HCT116 (cell line): ENCODE measurements at regions not wholly inside any gene's neighbourhood (a gene's known extent, or its start where the extent isn't known, plus 50 kb on each side); places are given as distances from the start of the nearest gene placed in this dataset.

Experiments
- ATAC-seq: fragments of 200-7000 bp; cut with Tn5 transposase; 2 replicates; pipeline ENCODE4 v1.9.1; 2020; ENCODE audit warnings: mild to moderate bottlenecking, moderate library complexity
- BruUV-seq: library from RNA; stranded (reverse); fragments of 400-500 nt; replicated peaks from 2 replicates; lab custom pipeline; 2021; lab: Mats Ljungman, UMichigan
- CTCF ChIA-PET: fragments of 300-600 bp; sonication (Branson Sonifier 250); formaldehyde crosslinking; loops from one replicate; lab custom pipeline; 2021; ENCODE audit warnings: antibody characterized with exemption; lab: Charles Lee
- POLR2A ChIA-PET: fragments of 300-600, 350-600 bp; sonication (Branson Sonifier 250); formaldehyde crosslinking; loops from one replicate; lab custom pipeline; 2021; ENCODE audit warnings: antibody characterized with exemption; lab: Charles Lee
- RAD21 ChIA-PET, 2 experiments: fragments of 300-600 bp; sonication (Branson Sonifier 250); formaldehyde crosslinking; loops; one replicate each; lab custom pipeline; 2023; ENCODE audit warnings: low total read pairs in 2 of 2; ENCODE audit not compliant: uncharacterized antibody in 2 of 2, unreplicated experiment in 2 of 2, low non-redundant PET in 1 of 2; lab: Charles Lee
- DNase-seq: peaks from one replicate; pipeline ENCODE4 v3.0.0-alpha.2; 2010; ENCODE audit warnings: low read depth, low spot score
- H2AFZ ChIP-seq: fragments of 200-600 bp; shearing (Covaris generic), sonication (generic); 2 replicates; pipeline ENCODE4 v1.6.1; 2017; ENCODE audit warnings: low read depth, mixed run types, mixed read lengths, antibody characterized with exemption, low read length; ENCODE audit not compliant: poor library complexity, severe bottlenecking
- H3K27ac ChIP-seq: 2 replicates; pipeline ENCODE4 v1.5.1; 2012; ENCODE audit warnings: low read depth, low read length
- H3K27me3 ChIP-seq: fragments of 200-600 bp; sonication (generic); 2 replicates; pipeline ENCODE4 v1.6.1; 2016; ENCODE audit warnings: mixed run types, low read length, mixed read lengths; ENCODE audit not compliant: insufficient read depth
- H3K36me3 ChIP-seq, 2 experiments: fragments of 200-500 bp in 1 of 2; fragments of 200-600 bp in 1 of 2; sonication (Bioruptor generic) in 1 of 2; sonication (generic) in 1 of 2; 2 replicates each; pipeline versions ENCODE4 v1.5.1 to v1.6.1; 2014 to 2016; ENCODE audit warnings: low read length in 2 of 2, inconsistent platforms in 1 of 2, mixed read lengths in 1 of 2, mixed run types in 1 of 2; ENCODE audit not compliant: insufficient read depth in 2 of 2, control insufficient read depth in 1 of 2
- H3K4me1 ChIP-seq, 2 experiments: fragments of 200-600 bp in 1 of 2; sonication (generic) in 1 of 2; 2 replicates each; pipeline versions ENCODE4 v1.5.1 to v1.6.1; 2012 to 2017; ENCODE audit warnings: low read length in 2 of 2, inconsistent platforms in 1 of 2, mild to moderate bottlenecking in 1 of 2, mixed read lengths in 1 of 2, mixed run types in 1 of 2, moderate library complexity in 1 of 2; ENCODE audit not compliant: insufficient read depth in 2 of 2, control insufficient read depth in 1 of 2
- H3K4me2 ChIP-seq: fragments of 200-600 bp; sonication (generic); 2 replicates; pipeline ENCODE4 v1.6.1; 2017; ENCODE audit warnings: mixed run types, low read length, mixed read lengths
- H3K4me3 ChIP-seq, 2 experiments: fragments of 200-600 bp in 1 of 2; sonication (generic) in 1 of 2; replicated peaks in 1 of 2; 2 replicates each; pipeline ENCODE4 v1.5.1; 2011 to 2016; ENCODE audit warnings: low read length in 2 of 2, control low read depth in 1 of 2, low read depth in 1 of 2, mild to moderate bottlenecking in 1 of 2, mixed read lengths in 1 of 2, mixed run types in 1 of 2
- H3K79me2 ChIP-seq: fragments of 200-600 bp; sonication (generic); 2 replicates; pipeline ENCODE4 v1.6.1; 2017; ENCODE audit warnings: mild to moderate bottlenecking, mixed run types, low read length, moderate library complexity, mixed read lengths; ENCODE audit not compliant: insufficient read depth
- H3K9ac ChIP-seq: fragments of 200-600 bp; sonication (generic); 2 replicates; pipeline ENCODE4 v1.6.1; 2016; ENCODE audit warnings: low read length, mixed read lengths
- H3K9me2 ChIP-seq: fragments of 200-600 bp; sonication (generic), shearing (Covaris generic); 2 replicates; pipeline ENCODE4 v1.6.1; 2017; ENCODE audit warnings: mixed run types, mild to moderate bottlenecking, moderate library complexity; ENCODE audit not compliant: insufficient read depth
- H3K9me3 ChIP-seq, 2 experiments: fragments of 200-500 bp in 1 of 2; fragments of 200-600 bp in 1 of 2; sonication (Bioruptor generic) in 1 of 2; sonication (generic) in 1 of 2; 2 replicates each; pipeline ENCODE4 v1.6.1; 2014 to 2017; ENCODE audit warnings: low read length in 2 of 2, mixed read lengths in 2 of 2, inconsistent platforms in 1 of 2, low read depth in 1 of 2, mild to moderate bottlenecking in 1 of 2, mixed run types in 1 of 2, moderate library complexity in 1 of 2; ENCODE audit not compliant: control insufficient read depth in 1 of 2, insufficient read depth in 1 of 2
- H4K20me1 ChIP-seq: fragments of 200-600 bp; sonication (generic), shearing (Covaris generic); 2 replicates; pipeline ENCODE4 v1.6.1; 2017; ENCODE audit warnings: mixed run types, mild to moderate bottlenecking, moderate library complexity; ENCODE audit not compliant: insufficient read depth
- ATF3 ChIP-seq: IDR thresholded peaks from 2 replicates; pipeline ENCODE4 v1.6.1; 2012
- CBX3 ChIP-seq: IDR thresholded peaks from 2 replicates; pipeline ENCODE4 v1.6.1; 2012; ENCODE audit warnings: low read depth
- CEBPB ChIP-seq: IDR thresholded peaks from 2 replicates; pipeline ENCODE4 v1.6.1; 2012; ENCODE audit warnings: low read depth
- CTCF ChIP-seq, 3 experiments: fragments of 200-600 bp in 1 of 3; sonication (generic) in 1 of 3; IDR thresholded peaks in 2 of 3; conservative IDR thresholded peaks in 1 of 3; 2 replicates each; pipeline ENCODE4 v1.5.1; 2012 to 2017; ENCODE audit warnings: low read depth in 2 of 3, low read length in 2 of 3, antibody characterized with exemption in 1 of 3, borderline replicate concordance in 1 of 3, control low read depth in 1 of 3, mild to moderate bottlenecking in 1 of 3, mixed read lengths in 1 of 3, mixed run types in 1 of 3, moderate library complexity in 1 of 3; ENCODE audit not compliant: insufficient read depth in 1 of 3
- EGR1 ChIP-seq: IDR thresholded peaks from 2 replicates; pipeline ENCODE4 v1.6.1; 2012; ENCODE audit warnings: low read depth
- ELF1 ChIP-seq: IDR thresholded peaks from 2 replicates; pipeline ENCODE4 v1.6.1; 2012; ENCODE audit warnings: low read depth, borderline replicate concordance
- EZH2 ChIP-seq: fragments of 200-600 bp; sonication (generic); IDR thresholded peaks from 2 replicates; pipeline ENCODE4 v1.6.1; 2017; ENCODE audit warnings: antibody characterized with exemption, mixed run types
- EZH2phosphoT487 ChIP-seq: fragments of 200-600 bp; IDR thresholded peaks from 2 replicates; pipeline ENCODE4 v1.6.1; 2018; ENCODE audit warnings: antibody characterized with exemption, borderline replicate concordance
- FOSL1 ChIP-seq: IDR thresholded peaks from 2 replicates; pipeline ENCODE4 v1.6.1; 2012; ENCODE audit warnings: low read depth
- MAX ChIP-seq: IDR thresholded peaks from 2 replicates; pipeline ENCODE4 v1.6.1; 2012
- RAD21 ChIP-seq: IDR thresholded peaks from 2 replicates; pipeline ENCODE4 v1.6.1; 2012; ENCODE audit warnings: low read depth, mild to moderate bottlenecking
- REST ChIP-seq: IDR thresholded peaks from 2 replicates; pipeline ENCODE4 v1.6.1; 2012; ENCODE audit warnings: low read depth
- SIN3A ChIP-seq: IDR thresholded peaks from 2 replicates; pipeline ENCODE4 v1.6.1; 2012; ENCODE audit warnings: low read depth
- SP1 ChIP-seq: IDR thresholded peaks from 2 replicates; pipeline ENCODE4 v1.6.1; 2012; ENCODE audit warnings: low read depth
- SRF ChIP-seq: IDR thresholded peaks from 2 replicates; pipeline ENCODE4 v1.6.1; 2012; ENCODE audit warnings: low read depth
- TCF7L2 ChIP-seq: IDR thresholded peaks from 2 replicates; pipeline ENCODE4 v1.7.0; 2011; ENCODE audit warnings: borderline replicate concordance, inconsistent platforms; ENCODE audit not compliant: insufficient read depth, insufficient read length; ENCODE audit errors: extremely low read depth
- YY1 ChIP-seq: IDR thresholded peaks from 2 replicates; pipeline ENCODE4 v1.6.1; 2011; ENCODE audit warnings: low read length, low read depth, moderate library complexity, mild to moderate bottlenecking; ENCODE audit not compliant: insufficient replicate concordance; ENCODE audit errors: extremely low read depth
- ZBTB33 ChIP-seq: IDR thresholded peaks from 2 replicates; pipeline ENCODE4 v1.6.1; 2011; ENCODE audit warnings: mild to moderate bottlenecking, low read length, moderate library complexity; ENCODE audit not compliant: insufficient replicate concordance; ENCODE audit errors: extremely low read depth
- ZNF274 ChIP-seq: fragments of 200-500 bp; sonication (Bioruptor generic); IDR thresholded peaks from 2 replicates; pipeline ENCODE4 v1.6.1; 2014; ENCODE audit warnings: mild to moderate bottlenecking, low read depth, low read length, inconsistent platforms
- intact Hi-C: fragments of 100-400 bp; cut with micrococcal nuclease; formaldehyde crosslinking; loops from 2 replicates; pipeline ENCODE4 v1.10.0; 2022

GRCh38 chr3:170761103-170761502 is 108.9 kb downstream of the RPL22L1 start:
- ATAC-seq (no peak), DNase-seq (no peak)
- CTCF ChIA-PET, result no interaction called here
- no TSS peak for BruUV-seq
- no peak overlapping the region for H3K4me3 ChIP-seq
- RAD21 ChIA-PET, result no interaction called here
- no peak overlapping the region for H3K4me2 ChIP-seq
- no peaks in the 10 kb centered on the region for H4K20me1 ChIP-seq
- H3K27me3 ChIP-seq, result no peaks in the 10 kb centered on the region
- no peaks in the 10 kb centered on the region for H3K4me1 ChIP-seq
- POLR2A ChIA-PET, result no interaction called here
- H3K27ac ChIP-seq, result no peak overlapping the region
- H3K9me2 ChIP-seq, result no peaks in the 10 kb centered on the region
- H2AFZ ChIP-seq, result no peak overlapping the region
- H3K36me3 ChIP-seq, result no peaks in the 10 kb centered on the region
- TF ChIP-seq SP1, result no peak
- no peak for TF ChIP-seq ZNF274
- TF ChIP-seq MAX, result no peak
- TF ChIP-seq CTCF (IDR thresholded peaks at IDR 0.05 in 2 of 3, conservative IDR thresholded peaks at IDR 0.05 in 1 of 3; ENCODE audit: borderline replicate concordance in 1 of 3, insufficient read depth in 1 of 3, low read depth in 2 of 3, low read length in 2 of 3), result no peak
- TF ChIP-seq YY1, result no peak
- no peak for TF ChIP-seq SRF
- TF ChIP-seq EZH2phosphoT487, result no peak
- no peak for TF ChIP-seq SIN3A
- no peak for TF ChIP-seq CBX3
- no peak for TF ChIP-seq ZBTB33
- TF ChIP-seq EGR1, result no peak
- no peak for TF ChIP-seq ATF3
- TF ChIP-seq EZH2, result no peak
- no peak for TF ChIP-seq FOSL1
- TF ChIP-seq RAD21, result no peak
- TF ChIP-seq ELF1, result no peak
- TF ChIP-seq REST, result no peak
- TF ChIP-seq CEBPB, result no peak
- no peak for TF ChIP-seq TCF7L2
- H3K9ac ChIP-seq, result no peak overlapping the region
- intact Hi-C loops, result no loop called here
- H3K9me3 ChIP-seq, result no peaks in the 10 kb centered on the region
- H3K79me2 ChIP-seq, result no peaks in the 10 kb centered on the region
